A549 (cell line): ENCODE measurements at regions not wholly inside any gene's neighbourhood (a gene's known extent, or its start where the extent isn't known, plus 50 kb on each side); places are given as distances from the start of the nearest gene placed in this dataset.

Source experiments
- BHLHE40 ChIP-seq: IDR thresholded peaks from 2 replicates; pipeline ENCODE4 v1.6.1; 2012; ENCODE audit warnings: low read depth, low read length, inconsistent platforms
- HOXA7 ChIP-seq: fragments of 250-450 bp; sonication (Bioruptor Pico); IDR thresholded peaks from 2 replicates; pipeline ENCODE4 v1.5.0; 2020; ENCODE audit warnings: mild to moderate bottlenecking, moderate library complexity
- KDM5A ChIP-seq: fragments of 200-600 bp; sonication (generic); IDR thresholded peaks from 2 replicates; pipeline ENCODE4 v1.6.1; 2016; ENCODE audit warnings: antibody characterized with exemption, mild to moderate bottlenecking
- NFE2L2 ChIP-seq: fragments of 150-350 bp; conservative IDR thresholded peaks from 2 replicates; pipeline ENCODE4 v1.6.1; 2014; ENCODE audit warnings: low read length
- POLR2A ChIP-seq: IDR thresholded peaks from 2 replicates; pipeline ENCODE4 v1.6.1; 2012; ENCODE audit warnings: mild to moderate bottlenecking, low read length
- TP53 ChIP-seq: fragments of 250-450 bp; sonication (Bioruptor Pico); IDR thresholded peaks from 2 replicates; pipeline ENCODE4 v1.5.0; 2021; ENCODE audit warnings: mild to moderate bottlenecking, moderate library complexity
- USF2 ChIP-seq: fragments of 450-650 bp; IDR thresholded peaks from 2 replicates; pipeline ENCODE4 v1.6.1; 2014; ENCODE audit warnings: antibody characterized with exemption
- ZFP36 ChIP-seq: fragments of 450-650 bp; IDR thresholded peaks from 2 replicates; pipeline ENCODE4 v1.6.1; 2014; ENCODE audit warnings: borderline replicate concordance; ENCODE audit not compliant: partially characterized antibody
- TF ChIP-seq, protein P1 (sequence below): fragments of 200-600 bp; sonication (generic); IDR thresholded peaks from 2 replicates; pipeline ENCODE4 v1.6.1; 2016; ENCODE audit warnings: antibody characterized with exemption, mild to moderate bottlenecking, moderate library complexity
- TF ChIP-seq, protein P2 (sequence below): fragments of >200 bp; sonication (Bioruptor Twin); formaldehyde crosslinking; IDR thresholded peaks from 3 replicates; pipeline ENCODE4 v1.5.1; 2016
- TF ChIP-seq, protein P3 (sequence below): IDR thresholded peaks from 2 replicates; pipeline ENCODE4 v1.6.1; 2012

DNA sequence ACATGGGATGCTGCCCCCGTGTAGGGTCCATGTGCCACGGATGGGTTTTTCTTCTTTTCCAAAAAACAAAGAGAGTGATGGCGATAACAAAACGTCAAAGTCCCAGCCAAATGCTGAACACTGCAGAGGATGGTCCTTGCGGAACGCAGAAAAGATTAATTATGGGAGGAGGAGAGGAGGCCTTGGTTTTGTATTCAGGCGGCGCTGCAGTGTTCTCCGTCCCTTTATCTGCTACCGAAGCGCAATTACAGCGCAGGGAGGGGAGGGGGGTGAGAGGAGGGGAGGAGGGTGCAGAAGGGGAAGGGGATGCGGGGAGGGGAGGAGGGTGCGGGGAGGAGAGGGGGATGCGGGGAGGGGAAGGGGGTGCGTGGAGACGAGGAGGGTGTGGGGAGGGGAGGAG, 131.8 kb upstream of the PRKCQ start:
- TF ChIP-seq, protein P1, sequence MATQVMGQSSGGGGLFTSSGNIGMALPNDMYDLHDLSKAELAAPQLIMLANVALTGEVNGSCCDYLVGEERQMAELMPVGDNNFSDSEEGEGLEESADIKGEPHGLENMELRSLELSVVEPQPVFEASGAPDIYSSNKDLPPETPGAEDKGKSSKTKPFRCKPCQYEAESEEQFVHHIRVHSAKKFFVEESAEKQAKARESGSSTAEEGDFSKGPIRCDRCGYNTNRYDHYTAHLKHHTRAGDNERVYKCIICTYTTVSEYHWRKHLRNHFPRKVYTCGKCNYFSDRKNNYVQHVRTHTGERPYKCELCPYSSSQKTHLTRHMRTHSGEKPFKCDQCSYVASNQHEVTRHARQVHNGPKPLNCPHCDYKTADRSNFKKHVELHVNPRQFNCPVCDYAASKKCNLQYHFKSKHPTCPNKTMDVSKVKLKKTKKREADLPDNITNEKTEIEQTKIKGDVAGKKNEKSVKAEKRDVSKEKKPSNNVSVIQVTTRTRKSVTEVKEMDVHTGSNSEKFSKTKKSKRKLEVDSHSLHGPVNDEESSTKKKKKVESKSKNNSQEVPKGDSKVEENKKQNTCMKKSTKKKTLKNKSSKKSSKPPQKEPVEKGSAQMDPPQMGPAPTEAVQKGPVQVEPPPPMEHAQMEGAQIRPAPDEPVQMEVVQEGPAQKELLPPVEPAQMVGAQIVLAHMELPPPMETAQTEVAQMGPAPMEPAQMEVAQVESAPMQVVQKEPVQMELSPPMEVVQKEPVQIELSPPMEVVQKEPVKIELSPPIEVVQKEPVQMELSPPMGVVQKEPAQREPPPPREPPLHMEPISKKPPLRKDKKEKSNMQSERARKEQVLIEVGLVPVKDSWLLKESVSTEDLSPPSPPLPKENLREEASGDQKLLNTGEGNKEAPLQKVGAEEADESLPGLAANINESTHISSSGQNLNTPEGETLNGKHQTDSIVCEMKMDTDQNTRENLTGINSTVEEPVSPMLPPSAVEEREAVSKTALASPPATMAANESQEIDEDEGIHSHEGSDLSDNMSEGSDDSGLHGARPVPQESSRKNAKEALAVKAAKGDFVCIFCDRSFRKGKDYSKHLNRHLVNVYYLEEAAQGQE = no peak
- TF ChIP-seq ZFP36 (no peak), USF2 (no peak), POLR2A (no peak), HOXA7 (CRISPR knock-in tag) (no peak), NFE2L2 (no peak), KDM5A (no peak), TP53 (no peak), BHLHE40 (no peak)
- TF ChIP-seq, protein P2, sequence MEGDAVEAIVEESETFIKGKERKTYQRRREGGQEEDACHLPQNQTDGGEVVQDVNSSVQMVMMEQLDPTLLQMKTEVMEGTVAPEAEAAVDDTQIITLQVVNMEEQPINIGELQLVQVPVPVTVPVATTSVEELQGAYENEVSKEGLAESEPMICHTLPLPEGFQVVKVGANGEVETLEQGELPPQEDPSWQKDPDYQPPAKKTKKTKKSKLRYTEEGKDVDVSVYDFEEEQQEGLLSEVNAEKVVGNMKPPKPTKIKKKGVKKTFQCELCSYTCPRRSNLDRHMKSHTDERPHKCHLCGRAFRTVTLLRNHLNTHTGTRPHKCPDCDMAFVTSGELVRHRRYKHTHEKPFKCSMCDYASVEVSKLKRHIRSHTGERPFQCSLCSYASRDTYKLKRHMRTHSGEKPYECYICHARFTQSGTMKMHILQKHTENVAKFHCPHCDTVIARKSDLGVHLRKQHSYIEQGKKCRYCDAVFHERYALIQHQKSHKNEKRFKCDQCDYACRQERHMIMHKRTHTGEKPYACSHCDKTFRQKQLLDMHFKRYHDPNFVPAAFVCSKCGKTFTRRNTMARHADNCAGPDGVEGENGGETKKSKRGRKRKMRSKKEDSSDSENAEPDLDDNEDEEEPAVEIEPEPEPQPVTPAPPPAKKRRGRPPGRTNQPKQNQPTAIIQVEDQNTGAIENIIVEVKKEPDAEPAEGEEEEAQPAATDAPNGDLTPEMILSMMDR = no peak
- TF ChIP-seq, protein P3, sequence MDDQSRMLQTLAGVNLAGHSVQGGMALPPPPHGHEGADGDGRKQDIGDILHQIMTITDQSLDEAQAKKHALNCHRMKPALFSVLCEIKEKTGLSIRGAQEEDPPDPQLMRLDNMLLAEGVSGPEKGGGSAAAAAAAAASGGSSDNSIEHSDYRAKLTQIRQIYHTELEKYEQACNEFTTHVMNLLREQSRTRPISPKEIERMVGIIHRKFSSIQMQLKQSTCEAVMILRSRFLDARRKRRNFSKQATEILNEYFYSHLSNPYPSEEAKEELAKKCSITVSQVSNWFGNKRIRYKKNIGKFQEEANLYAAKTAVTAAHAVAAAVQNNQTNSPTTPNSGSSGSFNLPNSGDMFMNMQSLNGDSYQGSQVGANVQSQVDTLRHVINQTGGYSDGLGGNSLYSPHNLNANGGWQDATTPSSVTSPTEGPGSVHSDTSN = no peak
